Prostate gland (tissue), 2 donors: ENCODE measurements at regions not wholly inside any gene's neighbourhood (a gene's known extent, or its start where the extent isn't known, plus 50 kb on each side); places are given as distances from the start of the nearest gene placed in this dataset.

Experiments used
- DNase-seq: peaks from one replicate; pipeline ENCODE4 v3.0.0-alpha.2; 2019; ENCODE audit warnings: low spot score
- H3K27ac ChIP-seq, 2 donors: fragments of 200-600 bp; sonication (generic); 2 replicates each; pipeline ENCODE4 v1.5.1; 2017 to 2019
- H3K27me3 ChIP-seq: fragments of 200-600 bp; sonication (generic); replicated peaks from 2 replicates; pipeline ENCODE4 v1.5.1; 2019; ENCODE audit not compliant: insufficient read depth
- H3K36me3 ChIP-seq, 2 donors: fragments of 200-600 bp; sonication (generic); 1 replicate in 1 of 2; 2 replicates in 1 of 2; pipeline versions ENCODE4 v1.5.1 to v1.8.1; 2017 to 2019
- H3K4me1 ChIP-seq: fragments of 200-600 bp; sonication (generic); replicated peaks from 2 replicates; pipeline ENCODE4 v1.5.1; 2019
- H3K4me3 ChIP-seq, 2 donors: fragments of 200-600 bp; sonication (generic); 2 replicates each; pipeline ENCODE4 v1.5.1; 2017 to 2019
- H3K9me3 ChIP-seq: fragments of 200-600 bp; sonication (generic); 2 replicates; pipeline ENCODE4 v1.5.1; 2017
- CTCF ChIP-seq, 4 experiments: fragments of 200-600 bp in 2 of 4; fragments of 450-650 bp in 2 of 4; sonication (generic) in 2 of 4; IDR thresholded peaks; 1 replicate in 3 of 4; 2 replicates in 1 of 4; pipeline ENCODE4 v1.5.1; 2016 to 2019; ENCODE audit warnings: antibody characterized with exemption in 4 of 4, mild to moderate bottlenecking in 2 of 4, moderate library complexity in 2 of 4
- POLR2A ChIP-seq: fragments of 450-650 bp; IDR thresholded peaks from one replicate; pipeline ENCODE4 v1.6.1; 2016; ENCODE audit warnings: antibody characterized with exemption, mild to moderate bottlenecking
- POLR2AphosphoS5 ChIP-seq: sonication (generic); formaldehyde crosslinking; IDR thresholded peaks from one replicate; pipeline ENCODE4 v1.6.1; 2017; ENCODE audit warnings: antibody characterized with exemption
- WGBS: methylation state at CpG from one replicate; pipeline ENCODE4 v1.1.5; 2018; 5-methylcytosine and 5-hydroxymethylcytosine counted together
- intact Hi-C: fragments of 100-400 bp; cut with DNase I; formaldehyde crosslinking; loops from one replicate; pipeline ENCODE4 v1.14.2; 2022

- H3K9me3 ChIP-seq = no peaks in the 10 kb centered on the region
- no peaks in the 10 kb centered on the region for H3K4me1 ChIP-seq
- WGBS = 87% methylated on average over 3 of the region's 3 CpGs
- no peaks in the 10 kb centered on the region for H3K36me3 ChIP-seq
- H3K4me3 ChIP-seq = no peak overlapping the region
- DNase-seq = no peak
- intact Hi-C loops = no loop called here
- no peaks in the 10 kb centered on the region for H3K27me3 ChIP-seq
- H3K27ac ChIP-seq = no peak overlapping the region
- TF ChIP-seq CTCF (IDR thresholded peaks at IDR 0.05) = no peak
- no peak for TF ChIP-seq POLR2AphosphoS5
- TF ChIP-seq POLR2A = no peak
Measured at GRCh38 chr13:71962735-71963134, 95.7 kb upstream of the DACH1 start.

GRCh38 chr13:71962126-71962525 is 95.1 kb upstream of the DACH1 start:
- Histone ChIP-seq H3K4me3 (no peak overlapping the region), H3K27me3 (no peaks in the 10 kb centered on the region), H3K4me1 (no peaks in the 10 kb centered on the region), H3K9me3 (no peaks in the 10 kb centered on the region), H3K36me3 (no peaks in the 10 kb centered on the region), H3K27ac (no peak overlapping the region)
- intact Hi-C loops = no loop called here
- no peak for DNase-seq
- 79% methylated on average over 2 of the region's 2 CpGs for WGBS
- TF ChIP-seq POLR2A (no peak), POLR2AphosphoS5 (no peak), CTCF (IDR thresholded peaks at IDR 0.05) (no peak)

GRCh38 chr13:71949441-71949840 is 82.4 kb upstream of the DACH1 start:
- Histone ChIP-seq H3K4me3 (no peak overlapping the region), H3K27ac (no peak overlapping the region), H3K27me3 (no peaks in the 10 kb centered on the region), H3K9me3 (no peaks in the 10 kb centered on the region), H3K36me3 (no peaks in the 10 kb centered on the region), H3K4me1 (no peaks in the 10 kb centered on the region)
- intact Hi-C loops = no loop called here
- DNase-seq = no peak
- no peak for TF ChIP-seq CTCF (IDR thresholded peaks at IDR 0.05)
- TF ChIP-seq POLR2AphosphoS5 = no peak
- no peak for TF ChIP-seq POLR2A
- WGBS = 32% methylated on average over 2 of the region's 2 CpGs

- intact Hi-C loops = no loop called here
- no peak for TF ChIP-seq POLR2A
- no peak for TF ChIP-seq CTCF (IDR thresholded peaks at IDR 0.05)
- TF ChIP-seq POLR2AphosphoS5 = no peak
- WGBS = 74% methylated on average over 4 of the region's 4 CpGs
Measured at GRCh38 chr13:71939186-71939585, 72.2 kb upstream of the DACH1 start.

GRCh38 chr13:71935166-71935840 is 68.3 kb upstream of the DACH1 start:
- 75% methylated on average over 4 of the region's 4 CpGs for WGBS
- TF ChIP-seq POLR2A = no peak
- TF ChIP-seq POLR2AphosphoS5 = no peak
- H3K27ac ChIP-seq = no peak overlapping the region
- H3K4me1 ChIP-seq = no peaks in the 10 kb centered on the region
- no peaks in the 10 kb centered on the region for H3K9me3 ChIP-seq
- no peak for DNase-seq
- H3K36me3 ChIP-seq = no peaks in the 10 kb centered on the region
- no peaks in the 10 kb centered on the region for H3K27me3 ChIP-seq
- no peak overlapping the region for H3K4me3 ChIP-seq
- intact Hi-C loops = no loop called here

More at GRCh38 chr13:71939186-71939585, 72.2 kb upstream of the DACH1 start:
- Histone ChIP-seq H3K27me3 (no peaks in the 10 kb centered on the region), H3K27ac (no peak overlapping the region), H3K4me1 (no peaks in the 10 kb centered on the region), H3K4me3 (no peak overlapping the region), H3K36me3 (no peaks in the 10 kb centered on the region), H3K9me3 (peaks cover 3% of the 10 kb centered on the region)
- DNase-seq = no peak
